ENCODE measurements at regions not wholly inside any gene's neighbourhood (a gene's known extent, or its start where the extent isn't known, plus 50 kb on each side); places are given as distances from the start of the nearest gene placed in this dataset.

GRCh38 chr1:116243333-116244054 lies 129.6 kb upstream of the ATP1A1 start:
- no peak overlapping the region for H3K4me3 ChIP-seq (replicated peaks in 1 of 2; ENCODE audit: low read depth in 2 of 2, low read length in 2 of 2)
- TF ChIP-seq CTCF (IDR thresholded peaks at IDR 0.05; ENCODE audit: low read depth, low read length), result no peak
- no peak for DNase-seq (ENCODE audit: low read depth in 2 of 2)

DNA sequence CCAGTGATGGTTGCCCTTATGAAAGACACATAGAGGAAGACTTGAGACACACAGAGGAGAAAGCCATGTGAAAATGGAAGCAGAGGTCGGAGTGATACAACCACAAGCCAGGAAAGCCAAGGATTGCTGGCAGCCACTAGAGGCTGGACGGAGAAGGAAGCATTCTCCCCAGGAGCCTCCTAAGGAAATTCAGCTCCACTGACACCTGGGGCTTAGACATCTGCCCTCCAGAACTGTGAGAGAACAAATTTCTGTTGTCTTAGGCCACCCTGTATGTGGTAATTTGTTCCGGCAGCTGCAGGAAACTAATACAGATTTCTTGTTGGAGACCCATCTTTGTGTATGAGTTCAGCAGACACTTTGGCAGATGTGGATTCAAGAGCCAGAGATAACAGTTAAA lies 126.9 kb upstream of the ATP1A1 start:
- no peak overlapping the region for H3K4me3 ChIP-seq (replicated peaks in 1 of 2; ENCODE audit: low read depth in 2 of 2, low read length in 2 of 2)
- no peak for DNase-seq (ENCODE audit: low read depth in 2 of 2)
- no peak for TF ChIP-seq CTCF (IDR thresholded peaks at IDR 0.05; ENCODE audit: low read depth, low read length)

- no peak for TF ChIP-seq CTCF (IDR thresholded peaks at IDR 0.05; ENCODE audit: low read depth, low read length)
- no peak overlapping the region for H3K4me3 ChIP-seq (replicated peaks in 1 of 2; ENCODE audit: low read depth in 2 of 2, low read length in 2 of 2)
- no peak for DNase-seq (ENCODE audit: low read depth in 2 of 2)
Measured at GRCh38 chr1:116252271-116252670, 120.8 kb upstream of the ATP1A1 start.

- no peak for TF ChIP-seq CTCF (IDR thresholded peaks at IDR 0.05; ENCODE audit: low read depth, low read length)
- DNase-seq (ENCODE audit: low read depth in 2 of 2), result no peak
- H3K4me3 ChIP-seq (replicated peaks in 1 of 2; ENCODE audit: low read depth in 2 of 2, low read length in 2 of 2), result no peak overlapping the region
Measured at GRCh38 chr1:116252785-116253184, 120.3 kb upstream of the ATP1A1 start.

DNA sequence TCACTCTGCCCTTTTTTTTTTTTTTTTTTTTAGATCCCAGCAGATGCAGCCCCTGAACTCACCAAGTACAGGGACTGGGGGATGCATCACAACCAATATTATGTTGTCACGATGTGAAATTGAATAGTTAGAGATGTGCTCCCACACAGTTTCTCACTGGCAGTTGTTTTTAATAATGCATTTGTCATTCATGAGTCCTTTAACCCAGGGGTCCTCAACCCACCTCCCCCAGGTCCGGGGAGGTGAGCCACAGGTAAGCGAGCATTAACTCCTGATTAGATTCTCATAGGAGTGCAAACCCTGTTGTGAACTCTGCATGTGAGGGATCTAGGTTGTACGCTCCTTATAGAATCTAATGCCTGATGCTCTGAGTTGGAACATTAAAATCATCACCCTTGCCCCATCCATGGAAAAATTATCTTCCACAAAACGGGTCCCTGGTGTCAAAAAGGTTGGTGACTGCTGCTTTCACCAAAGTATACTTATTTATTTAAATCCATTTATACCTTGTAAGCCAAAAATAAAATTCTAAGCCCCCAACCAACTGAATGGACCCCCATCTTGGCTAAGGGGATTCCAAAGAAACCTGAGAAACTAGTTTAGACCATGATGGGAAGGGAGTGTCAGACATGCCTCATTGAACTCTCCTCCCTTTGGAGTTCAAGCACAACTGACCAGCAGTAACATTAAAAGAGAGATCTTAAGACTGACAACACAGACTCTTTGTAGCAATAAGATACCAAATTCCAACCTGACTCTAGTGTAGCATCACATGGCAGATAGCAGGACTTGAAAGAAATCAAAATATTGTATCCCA lies 119.3 kb upstream of the ATP1A1 start:
- no peak for DNase-seq (ENCODE audit: low read depth in 2 of 2)
- no peak overlapping the region for H3K4me3 ChIP-seq (replicated peaks in 1 of 2; ENCODE audit: low read depth in 2 of 2, low read length in 2 of 2)
- no peak for TF ChIP-seq CTCF (IDR thresholded peaks at IDR 0.05; ENCODE audit: low read depth, low read length)

DNA sequence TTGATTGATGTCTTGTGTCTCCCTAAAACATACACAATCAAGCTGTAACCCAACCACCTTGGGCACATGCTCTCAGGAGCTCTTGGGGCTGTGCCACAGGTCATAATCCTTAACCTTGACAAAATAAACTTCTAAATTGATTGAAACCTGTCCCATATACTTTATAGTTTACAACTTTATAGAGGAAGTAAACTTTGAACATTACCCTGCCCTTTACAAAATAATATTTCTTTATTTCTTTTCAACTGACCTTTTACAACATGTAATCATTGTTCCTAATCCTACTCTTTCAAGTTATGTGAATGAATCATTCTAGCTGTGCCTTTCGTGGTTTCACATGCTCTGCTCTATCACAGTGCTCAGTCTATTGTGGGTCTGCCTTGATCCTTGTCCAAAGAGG lies 118.3 kb upstream of the ATP1A1 start:
- H3K4me3 ChIP-seq (replicated peaks in 1 of 2; ENCODE audit: low read depth in 2 of 2, low read length in 2 of 2), result no peak overlapping the region
- DNase-seq (ENCODE audit: low read depth in 2 of 2), result no peak
- TF ChIP-seq CTCF (IDR thresholded peaks at IDR 0.05; ENCODE audit: low read depth, low read length), result no peak

Measured in cardiac fibroblast (primary cell).